ENCODE measurements at regions not wholly inside any gene's neighbourhood (a gene's known extent, or its start where the extent isn't known, plus 50 kb on each side); places are given as distances from the start of the nearest gene placed in this dataset.

DNA sequence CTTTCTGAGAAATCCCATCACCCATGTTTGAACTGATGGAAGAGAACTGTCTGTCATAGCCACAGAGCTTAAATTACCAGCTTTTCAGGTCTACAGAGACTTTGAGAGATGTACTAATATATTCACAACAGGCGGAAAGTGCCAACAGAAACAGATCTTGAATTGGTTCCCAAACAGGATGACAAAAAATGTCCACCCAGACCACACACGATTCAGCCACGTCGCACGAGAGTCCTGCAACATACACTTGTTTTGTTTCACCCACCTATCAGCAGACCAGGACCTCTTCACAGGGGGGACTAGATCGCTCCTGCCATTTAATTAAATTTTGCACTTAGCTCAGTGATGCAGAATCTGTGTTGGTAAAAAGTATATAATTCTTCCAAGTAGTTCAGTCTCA, 187.1 kb upstream of the CEP162 start:
- no peak for DNase-seq

DNA sequence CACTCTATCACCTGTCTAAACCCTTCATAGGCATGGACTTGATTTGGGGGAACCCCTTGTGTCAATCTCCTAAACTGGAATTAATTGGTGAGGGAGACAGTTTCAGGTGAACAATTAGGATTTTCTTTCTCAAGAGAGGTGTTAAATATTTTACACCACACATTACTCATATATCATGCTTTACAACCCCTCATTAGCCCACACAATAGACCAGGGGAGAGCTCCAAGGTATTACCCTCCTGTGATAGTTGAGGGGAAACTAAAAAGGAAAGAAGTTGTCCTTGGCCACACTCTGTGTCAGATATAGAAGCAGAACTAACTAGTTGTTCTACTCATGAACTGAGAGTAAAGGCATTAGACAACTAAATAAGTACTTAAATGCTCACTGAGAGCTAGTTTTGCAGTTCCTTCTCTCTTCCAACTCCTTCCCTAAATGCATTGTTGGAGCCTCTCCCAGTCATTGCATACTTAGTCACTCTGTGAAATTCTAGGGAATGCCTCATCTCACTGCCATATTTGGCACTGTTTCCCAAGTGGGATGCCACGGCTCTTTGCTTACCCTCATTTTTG, 183.7 kb upstream of the CEP162 start:
- DNase-seq, result no peak

- no peak for DNase-seq
Measured at GRCh38 chr6:84409911-84410310, 182.5 kb upstream of the CEP162 start.

DNA sequence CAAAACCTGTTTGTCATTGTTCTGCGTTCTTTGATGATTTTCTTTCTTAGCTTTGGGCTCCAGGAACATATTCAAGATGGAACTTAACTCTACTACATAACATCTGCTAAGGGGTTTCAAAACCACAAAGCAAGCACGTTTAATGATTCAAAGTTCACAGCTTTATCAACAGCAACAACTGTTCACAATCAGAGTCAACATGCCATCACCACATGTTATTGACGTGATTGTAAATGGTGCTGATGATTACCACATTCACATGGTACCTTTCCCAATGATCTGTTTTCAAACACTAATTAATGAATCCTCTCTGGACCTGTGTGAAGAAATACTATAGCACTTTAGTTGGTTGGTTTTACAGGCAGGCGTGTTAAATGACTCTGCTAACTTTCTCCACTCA, 180.6 kb upstream of the CEP162 start:
- no peak for DNase-seq

- no peak for DNase-seq
Measured at GRCh38 chr6:84403545-84403944, 176.1 kb upstream of the CEP162 start.

DNA sequence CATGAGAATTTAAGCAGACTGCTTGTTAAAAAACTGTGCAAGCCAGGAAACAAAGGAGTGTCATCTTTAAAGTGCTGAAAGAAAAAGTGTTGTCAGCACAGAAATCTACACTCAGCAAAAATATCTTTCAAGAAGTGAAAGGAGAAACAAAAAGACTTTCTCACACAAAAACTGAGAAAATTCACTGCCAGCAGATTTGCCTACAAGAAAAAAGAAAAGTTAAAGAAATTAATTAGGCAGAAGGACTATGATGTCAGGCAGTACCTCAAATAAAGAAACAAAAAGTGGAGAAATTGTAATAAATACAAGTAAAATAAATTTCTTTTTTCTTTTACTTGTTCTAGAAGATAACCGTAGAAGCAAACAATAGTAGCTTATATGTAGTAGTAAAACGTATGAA, 171.6 kb upstream of the CEP162 start:
- DNase-seq, result no peak

DNA sequence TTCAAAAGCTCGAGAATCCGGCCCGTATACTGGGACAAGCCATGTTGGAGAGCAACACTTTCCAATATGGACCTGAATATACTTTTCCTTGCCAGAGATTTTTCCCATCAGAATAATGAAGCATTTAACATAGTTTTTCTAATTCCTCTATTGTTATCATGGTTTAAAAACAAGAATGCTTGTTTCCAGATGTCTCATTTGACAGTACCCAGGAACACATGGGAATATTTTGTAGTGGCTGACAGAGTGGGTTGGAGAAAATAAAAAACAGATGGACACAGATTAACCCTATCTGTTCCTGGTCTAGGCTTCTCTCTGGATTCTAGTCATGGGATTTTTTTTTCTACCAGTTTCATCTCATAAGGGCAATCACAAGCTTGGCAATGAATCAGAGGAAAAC, 164.8 kb upstream of the CEP162 start:
- DNase-seq, result no peak

DNA sequence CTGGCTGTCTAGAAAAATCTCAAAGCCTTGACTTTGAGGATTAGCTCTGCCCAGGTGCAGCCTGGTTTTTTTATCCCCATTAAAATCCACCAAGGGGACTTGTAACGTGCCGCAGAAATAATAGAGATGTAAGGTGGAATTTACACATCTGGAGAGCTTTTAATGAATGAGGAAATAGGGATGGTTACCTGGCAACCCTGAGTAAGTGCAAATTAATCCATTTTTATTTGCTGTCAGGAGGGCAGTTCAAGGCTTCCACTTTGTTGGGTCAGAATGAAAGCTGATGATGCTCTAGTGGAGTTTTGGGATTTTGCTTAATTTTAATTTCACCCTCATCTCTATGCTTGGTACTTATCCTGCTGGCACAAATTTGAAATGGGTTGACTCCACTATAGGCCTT, 163.4 kb upstream of the CEP162 start:
- DNase-seq, result no peak

GRCh38 chr6:84390334-84390733, 162.9 kb upstream of the CEP162 start:
- no peak for DNase-seq

DNA sequence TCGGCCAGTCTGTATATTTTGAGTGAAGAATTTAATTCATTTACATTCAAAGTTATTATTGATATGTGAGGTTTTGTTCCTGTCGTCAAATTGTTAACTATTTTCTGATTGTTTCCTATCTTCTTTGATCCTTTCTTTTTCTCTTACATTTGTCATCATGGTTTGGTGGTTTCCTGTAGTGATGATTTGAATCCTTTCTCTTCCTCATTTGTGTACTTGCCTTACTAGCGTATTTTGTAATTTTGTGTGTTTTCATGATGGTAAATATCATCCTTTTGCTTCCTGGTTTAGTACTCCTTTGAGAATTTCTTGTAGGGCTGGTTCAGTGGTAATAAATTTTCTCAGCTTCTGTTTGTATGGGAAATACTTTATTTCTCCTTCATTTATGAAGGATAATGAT, 151.7 kb upstream of the CEP162 start:
- DNase-seq, result no peak

DNA sequence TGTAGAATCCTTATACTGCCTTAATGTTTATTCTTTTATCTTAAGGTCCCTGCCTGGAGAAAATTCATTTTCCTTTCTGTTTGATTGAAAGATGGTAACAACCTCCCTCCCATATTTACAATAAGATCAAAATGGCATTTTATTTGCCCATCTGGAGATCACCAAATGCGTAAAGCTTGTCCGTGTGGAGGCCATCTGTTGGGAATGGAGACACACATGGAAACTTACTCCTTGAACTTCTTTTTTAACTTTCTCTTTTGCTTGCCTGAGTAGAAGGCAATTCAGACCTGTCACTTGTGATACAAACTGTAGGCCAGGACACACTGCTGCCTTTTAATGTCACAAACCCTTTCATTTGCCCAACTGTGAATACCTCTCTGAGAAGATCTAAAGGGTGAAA, 144.8 kb upstream of the CEP162 start:
- DNase-seq, result no peak

DNA sequence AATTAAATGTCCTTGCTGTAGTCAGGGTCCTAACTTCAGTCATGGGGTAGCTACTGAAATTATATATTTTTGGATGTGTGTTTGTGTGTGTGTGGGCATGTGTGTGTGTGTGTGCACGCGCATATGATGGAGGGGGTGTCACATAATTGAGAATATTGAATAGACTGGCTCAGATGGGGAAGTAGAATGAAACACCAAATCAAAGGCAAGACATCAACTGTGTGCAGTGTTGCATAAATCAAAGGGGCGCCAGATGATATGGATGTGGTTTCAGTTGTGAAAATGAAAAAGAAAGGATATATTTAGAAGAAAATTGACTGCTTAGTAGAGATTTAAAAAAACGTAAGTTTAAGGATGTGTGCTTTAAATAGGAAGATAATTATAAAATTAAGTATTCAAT, 144.2 kb upstream of the CEP162 start:
- no peak for DNase-seq

- no peak for DNase-seq
Measured at GRCh38 chr6:84362193-84362821, 134.9 kb upstream of the CEP162 start.

GRCh38 chr6:84361372-84362192, 134.1 kb upstream of the CEP162 start:
- DNase-seq, result no peak

DNA sequence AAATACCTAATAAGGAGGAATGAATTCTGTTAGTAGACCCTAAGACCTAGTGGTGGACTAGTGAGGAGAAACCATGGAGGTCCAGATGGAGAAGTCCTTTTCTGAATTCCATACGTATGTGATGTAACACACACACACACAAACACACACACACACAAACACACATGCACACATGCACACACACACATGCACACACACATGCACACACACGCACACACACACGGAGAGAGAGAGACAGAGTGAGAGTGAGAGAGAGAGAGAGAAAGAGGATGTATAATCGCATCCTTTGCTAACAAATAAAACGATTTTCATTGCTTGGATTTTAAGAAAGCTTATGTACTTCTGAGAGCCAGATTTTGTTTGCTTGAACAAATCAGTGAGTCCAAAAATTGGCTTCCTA, 132.6 kb upstream of the CEP162 start:
- DNase-seq, result no peak

GRCh38 chr6:84358581-84358980, 131.1 kb upstream of the CEP162 start:
- no peak for DNase-seq

DNA sequence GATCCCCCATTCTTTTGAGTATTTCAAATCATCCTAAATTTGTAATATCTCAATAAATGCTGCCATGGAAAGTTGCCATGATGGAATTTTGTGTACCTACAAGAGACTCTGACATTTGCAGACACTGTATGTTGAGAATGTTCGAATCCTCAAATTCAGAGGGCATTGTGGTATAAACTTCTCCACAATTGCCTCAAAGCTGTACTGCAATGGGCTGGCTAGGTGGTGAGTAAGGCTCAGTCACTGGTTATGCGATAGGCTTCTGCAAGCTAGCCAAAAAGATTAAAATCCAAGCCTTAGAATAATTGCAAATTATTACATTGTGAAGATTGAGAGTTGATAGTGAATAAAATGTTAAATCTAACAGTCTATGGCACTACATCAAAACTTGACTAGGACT, 130.2 kb upstream of the CEP162 start:
- DNase-seq, result no peak

DNA sequence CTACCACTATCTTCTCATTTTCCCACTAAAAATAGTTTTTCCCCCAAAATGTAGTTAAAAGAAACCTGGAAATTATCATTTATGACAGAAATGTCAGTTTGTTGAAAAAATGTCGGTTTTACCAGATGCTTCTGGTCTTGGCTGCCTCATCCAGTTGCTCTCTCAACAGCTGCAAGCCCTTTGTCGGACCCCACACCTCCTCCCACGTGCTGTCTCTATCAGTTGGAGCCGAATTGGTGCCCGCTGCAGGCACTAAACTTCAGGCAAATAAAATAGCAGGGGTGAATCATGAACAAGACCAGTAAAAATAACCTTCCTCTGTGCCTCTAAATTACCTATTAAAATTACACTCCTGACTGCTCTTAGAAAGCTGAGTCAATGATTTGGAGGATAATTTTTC, 129.5 kb upstream of the CEP162 start:
- no peak for DNase-seq

DNA sequence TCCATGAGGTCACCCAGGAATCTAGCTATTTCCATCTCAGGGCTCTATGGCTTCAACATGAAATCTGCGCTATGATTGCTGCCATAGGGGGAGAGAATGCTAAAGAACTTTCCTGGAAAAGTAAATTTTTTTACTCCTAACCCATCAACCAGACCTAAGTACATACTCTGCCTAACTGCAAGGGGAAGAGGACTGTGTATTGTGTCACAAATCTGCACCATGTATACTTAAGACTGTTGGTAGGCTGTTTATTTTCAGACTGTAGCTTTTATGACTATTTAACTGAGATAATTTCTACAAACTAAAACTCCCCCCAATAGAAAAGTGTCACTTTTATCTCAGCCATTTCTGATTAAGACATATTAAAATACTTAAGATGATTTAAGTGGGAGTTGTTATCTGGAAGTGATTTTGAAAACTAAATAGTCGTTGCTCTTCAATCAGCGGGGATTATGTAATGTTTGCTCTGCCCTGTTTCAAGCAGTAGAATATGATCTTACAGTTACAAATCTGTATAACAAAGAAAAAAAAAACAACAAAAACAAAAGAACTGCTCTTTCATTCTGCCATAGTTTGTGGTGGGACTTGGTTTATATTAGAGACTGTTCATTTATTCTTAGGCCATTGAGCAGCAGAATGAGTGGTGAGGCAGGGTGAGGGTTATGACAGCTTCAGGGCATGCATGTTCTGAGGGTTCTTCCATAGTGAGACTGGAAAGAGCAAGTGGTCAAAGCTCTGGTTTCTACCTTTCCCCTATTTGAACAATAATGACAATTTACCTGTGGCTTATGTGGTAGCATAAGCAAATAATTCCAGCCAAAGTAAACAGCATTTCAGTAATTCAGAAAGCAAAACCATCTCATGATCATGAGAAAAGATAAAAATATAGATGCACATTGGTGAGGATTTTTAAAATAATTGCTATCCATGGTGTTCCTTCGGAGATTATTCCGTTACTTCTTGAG, 126.3 kb upstream of the CEP162 start:
- DNase-seq, result no peak

- no peak for DNase-seq
Measured at GRCh38 chr6:84350397-84350796, 123.0 kb upstream of the CEP162 start.

GRCh38 chr6:84349542-84349941, 122.1 kb upstream of the CEP162 start:
- DNase-seq, result no peak

DNA sequence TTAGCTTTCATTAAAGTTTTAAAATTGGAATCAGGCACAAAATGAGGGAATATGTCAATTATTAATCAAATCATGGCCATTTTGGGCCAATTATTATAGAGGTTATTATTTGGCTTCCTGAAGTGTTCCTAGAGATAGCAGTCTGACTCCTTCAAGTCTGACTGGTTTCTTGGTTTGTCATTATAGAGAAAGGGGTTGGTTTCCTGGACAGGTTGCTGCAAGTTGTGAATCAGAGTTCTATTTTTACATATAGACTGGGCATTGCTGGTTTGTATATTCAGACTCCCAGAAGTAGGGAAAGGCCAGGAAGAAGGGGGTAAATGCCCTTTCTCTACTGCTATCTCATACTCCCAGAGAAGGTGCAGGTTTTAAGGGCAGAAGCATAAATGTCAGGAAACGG, 121.4 kb upstream of the CEP162 start:
- no peak for DNase-seq

DNA sequence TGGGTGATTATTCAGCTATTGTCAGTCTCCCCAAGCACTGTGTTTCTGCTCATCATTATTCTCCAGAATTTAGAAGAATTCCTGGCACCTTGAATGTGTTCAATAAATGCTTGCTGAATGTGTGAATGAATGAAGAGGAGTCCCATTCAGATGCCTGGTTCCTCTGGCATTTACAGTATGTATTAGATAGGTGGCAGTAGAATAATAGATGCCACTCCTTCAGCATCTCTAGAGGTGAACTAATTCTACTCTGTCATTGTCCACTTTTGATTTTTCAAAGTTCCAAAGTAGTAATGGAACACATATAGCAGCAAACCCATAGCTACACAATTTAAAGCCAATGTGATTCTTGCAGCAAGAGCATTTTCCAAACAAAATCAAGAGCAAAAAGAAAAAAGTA, 118.9 kb upstream of the CEP162 start:
- no peak for DNase-seq
